BLaER1 treated with 17β-estradiol and CSF1 and Interleukin-3, amounts not matched to agents 10 nM and 100 nM (cell line): ENCODE measurements at regions not wholly inside any gene's neighbourhood (a gene's known extent, or its start where the extent isn't known, plus 50 kb on each side); places are given as distances from the start of the nearest gene placed in this dataset.
A peak's percentile ranks its signal among the peaks of the same experiment; 100 is the strongest.
"Not testable (repeated sequence)": the region's sequence is repeated elsewhere in the genome, so short reads cannot be mapped to it uniquely, and the experiment has no call there.

Experiments
- H3K27ac ChIP-seq, 11 experiments: shearing (Covaris generic); formaldehyde crosslinking; 2 replicates each; pipeline ENCODE4 v1.8.1; 2022
- H3K27me3 ChIP-seq, 11 experiments: shearing (Covaris generic); formaldehyde crosslinking; 2 replicates each; pipeline ENCODE4 v1.8.1; 2022
- H3K36me3 ChIP-seq, 11 experiments: shearing (Covaris generic); formaldehyde crosslinking; 2 replicates each; pipeline ENCODE4 v1.8.1; 2022
- H3K4me1 ChIP-seq, 10 experiments: shearing (Covaris generic); formaldehyde crosslinking; 2 replicates each; pipeline ENCODE4 v1.8.1; 2022
- H3K4me2 ChIP-seq, 11 experiments: shearing (Covaris generic); formaldehyde crosslinking; 2 replicates each; pipeline ENCODE4 v1.8.1; 2022
- H3K4me3 ChIP-seq, 10 experiments: shearing (Covaris generic); formaldehyde crosslinking; 2 replicates each; pipeline ENCODE4 v1.8.1; 2022
- H3K9ac ChIP-seq, 11 experiments: shearing (Covaris generic); formaldehyde crosslinking; 2 replicates each; pipeline ENCODE4 v1.8.1; 2022
- H3K9me3 ChIP-seq, 11 experiments: shearing (Covaris generic); formaldehyde crosslinking; replicated peaks in 1 of 11; 2 replicates each; pipeline ENCODE4 v1.8.1; 2022
- H4K20me1 ChIP-seq, 11 experiments: shearing (Covaris generic); formaldehyde crosslinking; 2 replicates each; pipeline ENCODE4 v1.8.1; 2022
- Cebpa-rat ChIP-seq, 11 experiments: shearing (Covaris generic); IDR thresholded peaks; 2 replicates each; pipeline ENCODE4 v1.8.1; 2022

GRCh38 chr7:65722361-65722792, 150.5 kb upstream of the VKORC1L1 start:
- Histone ChIP-seq H3K36me3 (peaks cover 0 to 14% (median 8%) of the 10 kb centered on the region in 11 experiments; a peak in 14 of 22 replicates), H3K4me1 (peaks cover 19 to 37% (median 31%) of the 10 kb centered on the region in 10 experiments), H4K20me1 (no peaks in the 10 kb centered on the region), H3K4me3 (no peak overlapping the region), H3K4me2 (0 out of 22 replicates have a peak overlapping the region, but pooled peaks of 1 of the 11 experiments have one; percentile 35), H3K27me3 (no peaks in the 10 kb centered on the region), H3K9ac (no peak overlapping the region), H3K9me3 (no peaks in the 10 kb centered on the region), H3K27ac (no peak overlapping the region)
- no peak for TF ChIP-seq Cebpa-rat (IDR thresholded peaks at IDR 0.05)

GRCh38 chr7:65727182-65727581, 145.7 kb upstream of the VKORC1L1 start:
- not testable (repeated sequence) for H4K20me1 ChIP-seq, H3K9me3 ChIP-seq, H3K4me3 ChIP-seq, H3K27me3 ChIP-seq
- H3K4me2 ChIP-seq = peak overlapping the region in 10 of 11 experiments; percentile 8 to 77 (median 44); a peak in 16 of 22 replicates
- peak overlapping the region in 3 of 11 experiments; percentile 31 to 61 (median 32); a peak in 5 of 22 replicates for H3K27ac ChIP-seq
- peaks cover 19 to 52% (median 40%) of the 10 kb centered on the region in 10 experiments for H3K4me1 ChIP-seq
- peak overlapping the region in 1 of 11 experiments; percentile 23; a peak in 2 of 22 replicates for H3K9ac ChIP-seq
- H3K36me3 ChIP-seq = peaks cover 0 to 31% (median 8%) of the 10 kb centered on the region in 11 experiments; a peak in 15 of 22 replicates

- H4K20me1 ChIP-seq = peaks cover 0 to 16% (median 0%) of the 10 kb centered on the region in 11 experiments; a peak in 3 of 22 replicates
- H3K9me3 ChIP-seq = no peaks in the 10 kb centered on the region
- H3K27me3 ChIP-seq = peaks cover 0 to 14% (median 5%) of the 10 kb centered on the region in 11 experiments; a peak in 9 of 22 replicates
- peak overlapping the region in 7 of 11 experiments; percentile 50 to 68 (median 62); a peak in 12 of 22 replicates for H3K4me2 ChIP-seq
- peaks cover 0 to 31% (median 22%) of the 10 kb centered on the region in 10 experiments; a peak in 18 of 20 replicates for H3K4me1 ChIP-seq
- peaks cover 0 to 36% (median 13%) of the 10 kb centered on the region in 11 experiments; a peak in 16 of 22 replicates for H3K36me3 ChIP-seq
- H3K9ac ChIP-seq = peak overlapping the region in 2 of 11 experiments; percentile 25 to 42; a peak in 2 of 22 replicates
- H3K27ac ChIP-seq = no peak overlapping the region
- H3K4me3 ChIP-seq = no peak overlapping the region
- TF ChIP-seq Cebpa-rat (IDR thresholded peaks at IDR 0.05) = no peak
Observed at GRCh38 chr7:65731129-65731528, 141.7 kb upstream of the VKORC1L1 start.

GRCh38 chr7:65731562-65732035, 141.3 kb upstream of the VKORC1L1 start:
- TF ChIP-seq Cebpa-rat (IDR thresholded peaks at IDR 0.05) = no peak
- Histone ChIP-seq H3K9ac (peak overlapping the region in 6 of 11 experiments; percentile 3 to 42 (median 19); a peak in 4 of 22 replicates), H3K36me3 (peaks cover 0 to 34% (median 9%) of the 10 kb centered on the region in 11 experiments; a peak in 16 of 22 replicates), H3K4me1 (peaks cover 0 to 26% (median 19%) of the 10 kb centered on the region in 10 experiments; a peak in 18 of 20 replicates), H4K20me1 (peaks cover 0 to 16% (median 0%) of the 10 kb centered on the region in 11 experiments; a peak in 3 of 22 replicates), H3K9me3 (no peaks in the 10 kb centered on the region), H3K4me2 (peak overlapping the region; percentile 50 to 68 (median 57); a peak in 20 of 22 replicates), H3K4me3 (no peak overlapping the region), H3K27ac (no peak overlapping the region), H3K27me3 (peaks cover 0 to 14% (median 5%) of the 10 kb centered on the region in 11 experiments; a peak in 9 of 22 replicates)

GRCh38 chr7:65744406-65744805, 128.5 kb upstream of the VKORC1L1 start:
- Histone ChIP-seq H3K36me3 (peaks cover 8 to 27% (median 19%) of the 10 kb centered on the region in 11 experiments; a peak in 21 of 22 replicates), H3K4me2 (no peak overlapping the region), H3K27me3 (no peaks in the 10 kb centered on the region), H3K4me3 (no peak overlapping the region), H4K20me1 (no peaks in the 10 kb centered on the region; a peak in 1 of 22 replicates), H3K9me3 (no peaks in the 10 kb centered on the region), H3K27ac (peak overlapping the region in 2 of 11 experiments; percentile 3 to 21; a peak in 1 of 22 replicates), H3K4me1 (peaks cover under 1 to 11% (median 2%) of the 10 kb centered on the region in 10 experiments; a peak in 15 of 20 replicates), H3K9ac (no peak overlapping the region)
- TF ChIP-seq Cebpa-rat (IDR thresholded peaks at IDR 0.05) = no peak

GRCh38 chr7:65746398-65746669, 126.5 kb upstream of the VKORC1L1 start:
- no peak overlapping the region for H3K4me2 ChIP-seq
- peaks cover 0 to 11% (median 5%) of the 10 kb centered on the region in 11 experiments; a peak in 4 of 22 replicates for H3K36me3 ChIP-seq

GRCh38 chr7:65749039-65749438, 123.8 kb upstream of the VKORC1L1 start:
- peaks cover 21 to 28% (median 25%) of the 10 kb centered on the region in 10 experiments for H3K4me1 ChIP-seq
- TF ChIP-seq Cebpa-rat (IDR thresholded peaks at IDR 0.05) = no peak
- peak overlapping the region in 4 of 11 experiments; percentile 73 to 87 (median 76); a peak in 3 of 22 replicates for H3K4me2 ChIP-seq
- peaks cover 0 to 22% (median 14%) of the 10 kb centered on the region in 11 experiments; a peak in 18 of 22 replicates for H3K36me3 ChIP-seq
- H3K9ac ChIP-seq = no peak overlapping the region
- H3K9me3 ChIP-seq = no peaks in the 10 kb centered on the region
- H3K4me3 ChIP-seq = no peak overlapping the region
- H3K27ac ChIP-seq = no peak overlapping the region
- no peaks in the 10 kb centered on the region for H3K27me3 ChIP-seq
- H4K20me1 ChIP-seq = peaks cover 0 to 24% (median 22%) of the 10 kb centered on the region in 11 experiments; a peak in 16 of 22 replicates

More at GRCh38 chr7:65746398-65746669, 126.5 kb upstream of the VKORC1L1 start:
- H3K27ac ChIP-seq = no peak overlapping the region
- H3K27me3 ChIP-seq = no peaks in the 10 kb centered on the region
- TF ChIP-seq Cebpa-rat (IDR thresholded peaks at IDR 0.05) = no peak
- peaks cover 9 to 20% (median 11%) of the 10 kb centered on the region in 10 experiments for H3K4me1 ChIP-seq
- no peak overlapping the region for H3K4me3 ChIP-seq
- H3K9ac ChIP-seq = no peak overlapping the region
- no peaks in the 10 kb centered on the region; a peak in 1 of 22 replicates for H4K20me1 ChIP-seq
- H3K9me3 ChIP-seq = no peaks in the 10 kb centered on the region

- Histone ChIP-seq H3K27ac (no peak overlapping the region), H3K4me3 (peak overlapping the region in 4 of 10 experiments; percentile 80 to 98 (median 90); a peak in 4 of 20 replicates), H3K9me3 (no peaks in the 10 kb centered on the region), H4K20me1 (peaks cover 0 to 29% (median 26%) of the 10 kb centered on the region in 11 experiments; a peak in 16 of 22 replicates), H3K4me2 (peak overlapping the region; percentile 73 to 88 (median 77)), H3K36me3 (peaks cover under 1 to 27% (median 19%) of the 10 kb centered on the region in 11 experiments; a peak in 20 of 22 replicates), H3K27me3 (no peaks in the 10 kb centered on the region), H3K4me1 (peaks cover 21 to 28% (median 25%) of the 10 kb centered on the region in 10 experiments), H3K9ac (peak overlapping the region in 3 of 11 experiments; percentile 81 to 91 (median 90); a peak in 3 of 22 replicates)
- TF ChIP-seq Cebpa-rat (IDR thresholded peaks at IDR 0.05) = no peak
Observed at GRCh38 chr7:65749518-65749917, 123.4 kb upstream of the VKORC1L1 start.
